Peyer's patch (tissue), 4 donors: ENCODE measurements at regions not wholly inside any gene's neighbourhood (a gene's known extent, or its start where the extent isn't known, plus 50 kb on each side); places are given as distances from the start of the nearest gene placed in this dataset.

Experiments used
- DNase-seq, 3 donors: peaks; one replicate each; pipeline ENCODE4 v3.0.0-alpha.2; 2017 to 2019
- H3K27ac ChIP-seq, 4 donors: fragments of 200-600 bp; sonication (generic); one replicate each; pipeline ENCODE4 v1.5.1; 2016 to 2019
- H3K27me3 ChIP-seq, 2 donors: fragments of 200-600 bp; sonication (generic); one replicate each; pipeline ENCODE4 v1.5.1; 2019
- H3K36me3 ChIP-seq, 3 donors: fragments of 200-600 bp; sonication (generic); one replicate each; pipeline ENCODE4 v1.5.1; 2016 to 2019
- H3K4me1 ChIP-seq, 4 donors: fragments of 200-600 bp; sonication (generic); one replicate each; pipeline ENCODE4 v1.5.1; 2016 to 2019
- H3K4me3 ChIP-seq, 4 donors: fragments of 200-600 bp; sonication (generic); 1 replicate in 3 of 4; 2 replicates in 1 of 4; pipeline ENCODE4 v1.5.1; 2016 to 2019; ENCODE audit warnings: mild to moderate bottlenecking in 1 of 4
- H3K9me3 ChIP-seq, 4 donors: fragments of 200-600 bp; sonication (generic); one replicate each; pipeline ENCODE4 v1.5.1; 2016 to 2019; ENCODE audit warnings: mild to moderate bottlenecking in 1 of 4
- POLR2A ChIP-seq, 2 donors: fragments of 450-650 bp; IDR thresholded peaks; one replicate each; pipeline ENCODE4 v1.5.1; 2017; ENCODE audit warnings: antibody characterized with exemption in 2 of 2, mild to moderate bottlenecking in 2 of 2, moderate library complexity in 2 of 2
- TF ChIP-seq, protein P1 (sequence below), 6 experiments: fragments of 450-650 bp in 4 of 6; fragments of 200-600 bp in 2 of 6; sonication (generic) in 1 of 6; IDR thresholded peaks; one replicate each; pipeline ENCODE4 v1.5.1; 2017 to 2019; ENCODE audit warnings: antibody characterized with exemption in 6 of 6, mild to moderate bottlenecking in 3 of 6, moderate library complexity in 1 of 6

DNA sequence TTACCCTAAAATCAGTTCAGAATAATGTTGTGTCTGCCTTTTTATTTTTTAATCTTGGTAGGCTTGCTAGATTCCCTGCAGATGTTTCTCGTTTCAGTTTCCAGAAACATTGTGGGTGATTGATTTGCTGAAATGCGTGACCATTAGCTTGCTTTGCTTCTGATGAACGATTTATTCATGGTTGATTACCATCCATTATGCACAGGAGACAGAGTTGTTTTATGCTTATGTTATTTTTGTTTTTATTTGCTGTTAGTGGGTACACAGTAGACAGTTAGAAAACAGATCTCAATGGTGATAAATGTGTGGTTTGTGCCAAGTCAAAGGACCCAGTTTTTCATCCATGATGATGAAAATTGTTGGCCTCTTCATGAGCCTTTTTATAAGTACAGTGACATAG is 455.6 kb upstream of the BOD1L1 start:
- Histone ChIP-seq H3K4me1 (no peaks in the 10 kb centered on the region), H3K36me3 (no peaks in the 10 kb centered on the region), H3K27me3 (no peaks in the 10 kb centered on the region), H3K9me3 (no peaks in the 10 kb centered on the region), H3K27ac (no peak overlapping the region), H3K4me3 (no peak overlapping the region)
- TF ChIP-seq, protein P1, sequence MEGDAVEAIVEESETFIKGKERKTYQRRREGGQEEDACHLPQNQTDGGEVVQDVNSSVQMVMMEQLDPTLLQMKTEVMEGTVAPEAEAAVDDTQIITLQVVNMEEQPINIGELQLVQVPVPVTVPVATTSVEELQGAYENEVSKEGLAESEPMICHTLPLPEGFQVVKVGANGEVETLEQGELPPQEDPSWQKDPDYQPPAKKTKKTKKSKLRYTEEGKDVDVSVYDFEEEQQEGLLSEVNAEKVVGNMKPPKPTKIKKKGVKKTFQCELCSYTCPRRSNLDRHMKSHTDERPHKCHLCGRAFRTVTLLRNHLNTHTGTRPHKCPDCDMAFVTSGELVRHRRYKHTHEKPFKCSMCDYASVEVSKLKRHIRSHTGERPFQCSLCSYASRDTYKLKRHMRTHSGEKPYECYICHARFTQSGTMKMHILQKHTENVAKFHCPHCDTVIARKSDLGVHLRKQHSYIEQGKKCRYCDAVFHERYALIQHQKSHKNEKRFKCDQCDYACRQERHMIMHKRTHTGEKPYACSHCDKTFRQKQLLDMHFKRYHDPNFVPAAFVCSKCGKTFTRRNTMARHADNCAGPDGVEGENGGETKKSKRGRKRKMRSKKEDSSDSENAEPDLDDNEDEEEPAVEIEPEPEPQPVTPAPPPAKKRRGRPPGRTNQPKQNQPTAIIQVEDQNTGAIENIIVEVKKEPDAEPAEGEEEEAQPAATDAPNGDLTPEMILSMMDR (IDR thresholded peaks at IDR 0.05) = no peak
- no peak for TF ChIP-seq POLR2A (IDR thresholded peaks at IDR 0.05)
- DNase-seq = no peak

DNA sequence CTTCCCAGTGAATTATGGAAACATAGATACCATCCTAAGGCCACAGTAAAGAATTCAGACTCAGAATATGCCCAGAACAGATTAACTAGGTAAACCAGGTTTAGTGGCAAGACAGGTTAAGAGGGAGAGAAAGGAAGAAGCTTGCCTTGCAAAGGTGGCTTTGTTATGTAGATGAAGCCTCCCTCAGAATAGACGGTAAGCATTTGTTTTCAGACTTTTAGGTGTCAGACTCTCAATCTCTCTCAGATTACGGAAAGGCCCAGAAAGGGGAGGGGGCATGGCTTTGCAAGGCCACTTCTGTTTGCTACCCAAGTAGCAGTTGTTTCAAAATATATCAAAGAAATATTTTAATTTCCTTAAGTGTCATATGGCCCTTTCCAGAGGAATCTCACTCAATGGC is 457.1 kb upstream of the BOD1L1 start:
- H3K27me3 ChIP-seq = no peaks in the 10 kb centered on the region

DNA sequence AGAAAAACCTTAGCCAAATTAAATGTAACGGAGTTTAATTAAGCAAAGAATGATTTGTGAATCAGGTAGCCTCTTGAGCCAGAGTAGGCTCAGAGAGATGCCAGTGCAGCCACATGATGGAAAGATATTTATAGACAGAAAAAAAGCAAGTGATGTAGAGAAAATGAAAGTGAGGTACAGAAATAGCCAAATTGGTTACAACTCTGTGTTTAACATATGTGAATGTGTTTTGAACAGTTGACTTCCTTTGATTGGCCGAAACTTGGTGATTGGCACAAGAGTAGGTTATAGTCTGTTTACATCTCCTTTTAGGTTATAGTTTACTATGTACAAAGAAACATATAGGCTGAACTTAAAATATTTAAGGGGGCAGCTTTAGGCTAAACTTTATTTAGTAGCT is 459.9 kb upstream of the BOD1L1 start:
- Histone ChIP-seq H3K27me3 (no peaks in the 10 kb centered on the region), H3K9me3 (no peaks in the 10 kb centered on the region), H3K36me3 (no peaks in the 10 kb centered on the region), H3K4me3 (no peak overlapping the region), H3K27ac (no peak overlapping the region), H3K4me1 (no peaks in the 10 kb centered on the region)
- no peak for TF ChIP-seq POLR2A (IDR thresholded peaks at IDR 0.05)
- TF ChIP-seq, protein P1 (IDR thresholded peaks at IDR 0.05) = no peak
- no peak for DNase-seq

More for the DNA sequence above, 457.1 kb upstream of the BOD1L1 start:
- H3K27ac ChIP-seq = no peak overlapping the region
- H3K4me3 ChIP-seq = no peak overlapping the region
- TF ChIP-seq, protein P1 (IDR thresholded peaks at IDR 0.05) = no peak
- no peak for TF ChIP-seq POLR2A (IDR thresholded peaks at IDR 0.05)
- H3K4me1 ChIP-seq = no peaks in the 10 kb centered on the region
- no peaks in the 10 kb centered on the region for H3K36me3 ChIP-seq
- no peak for DNase-seq
- H3K9me3 ChIP-seq = no peaks in the 10 kb centered on the region

DNA sequence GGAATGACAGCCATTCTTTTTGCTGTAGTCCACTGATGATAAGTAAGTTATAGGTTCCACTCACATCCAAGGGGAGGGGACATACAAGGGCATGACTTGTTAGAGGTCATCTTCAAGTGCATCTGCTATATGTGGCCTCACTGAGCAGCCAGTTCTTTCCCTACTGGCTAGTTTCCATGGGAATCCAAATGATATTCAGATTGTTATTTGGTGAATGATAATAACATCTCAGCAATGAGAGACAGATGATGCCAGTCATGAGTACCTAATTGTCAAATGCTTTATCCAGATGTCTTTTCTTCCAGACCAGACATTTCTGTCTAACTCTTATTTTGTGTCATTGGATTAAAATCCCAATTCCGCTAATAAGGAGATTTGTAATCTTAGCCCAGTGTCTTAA is 460.4 kb upstream of the BOD1L1 start:
- H3K4me1 ChIP-seq = no peaks in the 10 kb centered on the region
- no peaks in the 10 kb centered on the region for H3K27me3 ChIP-seq
- no peak overlapping the region for H3K27ac ChIP-seq
- DNase-seq = no peak
- TF ChIP-seq, protein P1 (IDR thresholded peaks at IDR 0.05) = no peak
- TF ChIP-seq POLR2A (IDR thresholded peaks at IDR 0.05) = no peak
- H3K9me3 ChIP-seq = no peaks in the 10 kb centered on the region
- H3K36me3 ChIP-seq = no peaks in the 10 kb centered on the region
- H3K4me3 ChIP-seq = no peak overlapping the region

DNA sequence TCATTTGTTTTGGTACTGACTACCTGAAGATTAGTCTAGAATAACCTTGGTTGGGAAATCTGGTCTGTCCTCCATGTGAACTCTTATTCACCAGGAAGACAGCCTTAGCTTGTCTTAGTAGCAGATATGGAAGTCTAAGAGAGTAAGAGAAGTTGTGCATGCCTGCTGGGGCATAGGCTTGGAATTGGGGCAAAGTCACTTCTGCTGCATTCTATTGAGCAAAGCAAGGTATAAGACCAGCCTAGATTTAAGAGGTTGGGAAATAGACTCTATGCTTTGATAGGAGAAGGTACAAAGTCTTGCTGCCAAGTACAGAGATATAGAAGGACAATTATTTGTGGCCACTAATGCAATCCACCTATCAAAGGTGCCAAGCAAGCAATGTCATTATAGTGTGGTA is 464.0 kb upstream of the BOD1L1 start:
- no peaks in the 10 kb centered on the region for H3K4me1 ChIP-seq
- TF ChIP-seq POLR2A (IDR thresholded peaks at IDR 0.05) = no peak
- TF ChIP-seq, protein P1 (IDR thresholded peaks at IDR 0.05) = no peak
- no peak for DNase-seq
- H3K36me3 ChIP-seq = no peaks in the 10 kb centered on the region
- no peak overlapping the region for H3K27ac ChIP-seq
- no peaks in the 10 kb centered on the region for H3K9me3 ChIP-seq
- H3K4me3 ChIP-seq = no peak overlapping the region
- H3K27me3 ChIP-seq = no peaks in the 10 kb centered on the region

DNA sequence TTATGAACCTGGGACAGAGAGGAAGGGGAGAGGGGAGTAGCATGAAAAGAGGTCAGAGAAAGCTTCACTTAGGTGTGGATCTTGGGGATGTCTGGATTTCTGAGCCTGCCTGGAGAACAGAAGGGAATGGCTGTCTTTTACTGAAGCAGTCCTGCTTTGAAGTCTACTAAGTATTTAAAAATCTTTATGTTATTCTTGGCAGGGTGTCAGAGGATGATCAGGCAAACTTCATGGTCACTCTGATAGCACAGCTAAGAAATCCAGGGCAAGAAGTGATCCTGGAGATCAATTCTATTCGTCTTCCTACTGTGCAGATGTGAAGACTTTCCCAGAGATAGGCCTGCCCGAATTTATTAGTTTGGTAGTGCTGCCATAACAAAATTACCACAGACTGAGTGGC is 464.4 kb upstream of the BOD1L1 start:
- Histone ChIP-seq H3K4me3 (no peak overlapping the region), H3K27ac (no peak overlapping the region), H3K27me3 (no peaks in the 10 kb centered on the region), H3K36me3 (no peaks in the 10 kb centered on the region), H3K9me3 (no peaks in the 10 kb centered on the region), H3K4me1 (no peaks in the 10 kb centered on the region)
- TF ChIP-seq, protein P1 (IDR thresholded peaks at IDR 0.05) = no peak
- TF ChIP-seq POLR2A (IDR thresholded peaks at IDR 0.05) = no peak
- no peak for DNase-seq
